ENCODE measurements at regions not wholly inside any gene's neighbourhood (a gene's known extent, or its start where the extent isn't known, plus 50 kb on each side); places are given as distances from the start of the nearest gene placed in this dataset.

GRCh38 chr3:69686056-69686455 lies 53.2 kb upstream of the MITF start:
- TF ChIP-seq EZH2 (IDR thresholded peaks at IDR 0.05; ENCODE audit: borderline replicate concordance, low read depth, low read length, severe bottlenecking) (no peak), POLR2A (IDR thresholded peaks at IDR 0.05; ENCODE audit: low read depth, low read length) (no peak), GATA2 (IDR thresholded peaks at IDR 0.05; ENCODE audit: insufficient read depth, insufficient read length, low read depth, low read length) (no peak), CTCF (IDR thresholded peaks at IDR 0.05; ENCODE audit: extremely low read depth in 1 of 2, insufficient read depth in 1 of 2, low read depth in 1 of 2, low read length in 2 of 2) (no peak)

All from endothelial cell of umbilical vein (primary cell).